Panc1 (cell line): ENCODE measurements at regions not wholly inside any gene's neighbourhood (a gene's known extent, or its start where the extent isn't known, plus 50 kb on each side); places are given as distances from the start of the nearest gene placed in this dataset.

Experiments used
- ATAC-seq: fragments of 200-7000 bp; cut with Tn5 transposase; 2 replicates; pipeline ENCODE4 v1.9.1; 2020; ENCODE audit warnings: mild to moderate bottlenecking, moderate library complexity
- BruUV-seq: library from RNA; stranded (reverse); fragments of 400-500 nt; replicated peaks from 2 replicates; lab custom pipeline; 2021; lab: Mats Ljungman, UMichigan
- CTCF ChIA-PET: fragments of 300-600 bp; sonication (Branson Sonifier 250); formaldehyde crosslinking; loops from one replicate; lab custom pipeline; 2022; ENCODE audit warnings: antibody characterized with exemption; lab: Charles Lee
- POLR2A ChIA-PET: fragments of 300-600 bp; sonication (Branson Sonifier 250); formaldehyde crosslinking; loops from one replicate; lab custom pipeline; 2022; ENCODE audit warnings: antibody characterized with exemption; lab: Charles Lee
- DNase-seq: peaks from one replicate; pipeline ENCODE4 v3.0.0-alpha.2; 2010; ENCODE audit warnings: low read depth, low spot score
- H3K27ac ChIP-seq: 2 replicates; pipeline ENCODE4 v1.5.1; 2011; ENCODE audit warnings: mild to moderate bottlenecking, low read length, inconsistent platforms
- H3K27me3 ChIP-seq: fragments of 200-500 bp; sonication (Bioruptor generic); 2 replicates; pipeline ENCODE4 v1.6.0; 2014; ENCODE audit warnings: low read length, inconsistent platforms; ENCODE audit not compliant: control insufficient read depth, insufficient read depth
- H3K36me3 ChIP-seq: fragments of 200-500 bp; sonication (Bioruptor generic); 2 replicates; pipeline ENCODE4 v1.5.1; 2014; ENCODE audit warnings: inconsistent platforms, mild to moderate bottlenecking, low read length, moderate library complexity; ENCODE audit not compliant: control insufficient read depth, insufficient read depth
- H3K4me1 ChIP-seq: 2 replicates; pipeline ENCODE4 v1.5.1; 2011; ENCODE audit warnings: inconsistent platforms, mild to moderate bottlenecking, low read length, moderate library complexity; ENCODE audit not compliant: control insufficient read depth, insufficient read depth
- H3K4me3 ChIP-seq, 2 experiments: 2 replicates each; pipeline ENCODE4 v1.5.1; 2011 to 2012; ENCODE audit warnings: low read depth in 2 of 2, low read length in 2 of 2, mild to moderate bottlenecking in 2 of 2, inconsistent platforms in 1 of 2, moderate library complexity in 1 of 2
- H3K9me3 ChIP-seq: fragments of 200-500 bp; sonication (Bioruptor generic); 2 replicates; pipeline ENCODE4 v1.5.1; 2014; ENCODE audit warnings: low read depth, mild to moderate bottlenecking, inconsistent platforms, low read length, moderate library complexity; ENCODE audit not compliant: control insufficient read depth, insufficient read depth
- CTCF ChIP-seq: fragments of 450-650 bp; IDR thresholded peaks from 2 replicates; pipeline ENCODE4 v1.5.1; 2017; ENCODE audit warnings: mild to moderate bottlenecking
- POLR2AphosphoS5 ChIP-seq: IDR thresholded peaks from 2 replicates; pipeline ENCODE4 v1.6.1; 2012; ENCODE audit warnings: mild to moderate bottlenecking, low read depth, low read length, moderate library complexity
- REST ChIP-seq, 2 experiments: IDR thresholded peaks; 2 replicates each; pipeline ENCODE4 v1.6.1; 2011 to 2012; ENCODE audit warnings: low read depth in 2 of 2, control low read depth in 1 of 2, low read length in 1 of 2, mild to moderate bottlenecking in 1 of 2, moderate library complexity in 1 of 2; ENCODE audit not compliant: insufficient read depth in 1 of 2
- SIN3A ChIP-seq: IDR thresholded peaks from 2 replicates; pipeline ENCODE4 v1.6.1; 2012; ENCODE audit warnings: low read depth, mild to moderate bottlenecking, low read length, moderate library complexity, borderline replicate concordance; ENCODE audit not compliant: insufficient read depth
- TCF7L2 ChIP-seq: IDR thresholded peaks from 2 replicates; pipeline ENCODE4 v1.6.1; 2011; ENCODE audit warnings: mild to moderate bottlenecking, low read depth, low read length, inconsistent platforms
- in situ Hi-C: cut with HindIII; loops from 2 replicates; pipeline ENCODE4 v1.10.0; 2016; ENCODE audit warnings: low sequenced_read_pairs, low pct_unique_long_range_greater_than_20kb
- intact Hi-C: fragments of 100-400 bp; cut with micrococcal nuclease; formaldehyde crosslinking; loops from one replicate; pipeline ENCODE4 v1.10.0; 2022; ENCODE audit not compliant: unreplicated experiment

- DNase-seq (no peak), ATAC-seq (no peak)
- intact Hi-C loops: loop anchor here (5.0 kb wide), 1 partner anchor 305 kb away; no protein-coding TSS in a partner anchor
- in situ Hi-C loops: no loop called here
- Histone ChIP-seq H3K4me1 (no peaks in the 10 kb centered on the region), H3K9me3 (no peaks in the 10 kb centered on the region), H3K4me3 (no peak overlapping the region), H3K27ac (no peak overlapping the region), H3K27me3 (no peaks in the 10 kb centered on the region), H3K36me3 (no peaks in the 10 kb centered on the region)
- ChIA-PET POLR2A (no interaction called here), CTCF (no interaction called here)
- TF ChIP-seq CTCF (peak; percentile 5; the same call in 1 of the 2 replicates), POLR2AphosphoS5 (no peak)
- no TSS peak for BruUV-seq
These were observed 1793.1 kb downstream of the EFNA5 start for GRCh38 chr5:105877592-105877991.

DNA sequence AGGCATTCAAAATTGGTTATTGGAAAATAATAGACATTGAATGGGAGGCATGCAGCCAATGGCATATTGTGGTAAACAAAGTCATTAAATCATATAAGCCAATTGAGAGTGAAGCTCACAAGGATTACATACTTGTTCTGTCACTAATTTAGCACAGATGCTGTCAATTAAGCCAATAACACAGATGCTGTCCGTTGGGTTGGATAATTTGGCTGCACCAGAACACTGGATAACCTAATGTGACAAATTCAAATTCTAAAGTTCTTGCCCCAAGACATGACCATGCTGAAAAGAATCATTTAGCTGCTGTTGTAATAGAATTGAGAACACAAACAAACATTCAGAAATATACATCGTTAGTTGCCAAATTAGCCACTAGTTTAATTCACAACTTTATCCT is 1796.4 kb downstream of the EFNA5 start:
- H3K27me3 ChIP-seq: no peaks in the 10 kb centered on the region
- no peaks in the 10 kb centered on the region for H3K4me1 ChIP-seq
- TF ChIP-seq REST (IDR thresholded peaks at IDR 0.05; ENCODE audit: insufficient read depth in 1 of 2, low read depth in 2 of 2, low read length in 1 of 2) (no peak), SIN3A (no peak), TCF7L2 (no peak), POLR2AphosphoS5 (no peak), CTCF (no peak)
- in situ Hi-C loops (no loop called here), intact Hi-C loops (no loop called here)
- H3K27ac ChIP-seq: no peak overlapping the region
- no peak overlapping the region for H3K4me3 ChIP-seq
- DNase-seq (no peak), ATAC-seq (no peak)
- no TSS peak for BruUV-seq
- no peaks in the 10 kb centered on the region for H3K36me3 ChIP-seq
- ChIA-PET POLR2A (interaction anchor here (0.5 kb wide), 1 partner anchor 79 kb away, joined by 7 read pairs; no protein-coding TSS in a partner anchor), CTCF (no interaction called here)
- H3K9me3 ChIP-seq: no peaks in the 10 kb centered on the region
